ENCODE measurements at regions not wholly inside any gene's neighbourhood (a gene's known extent, or its start where the extent isn't known, plus 50 kb on each side); places are given as distances from the start of the nearest gene placed in this dataset.

- Mint-ChIP-seq H3K27me3 (no peaks in the 10 kb centered on the region), H3K4me1 (no peaks in the 10 kb centered on the region), H3K9me3 (ENCODE audit: insufficient read depth) (peaks cover 4% of the 10 kb centered on the region), H3K4me3 (no peak overlapping the region), H3K27ac (no peak overlapping the region)
- no peak overlapping the region for H2AFZ ChIP-seq (ENCODE audit: insufficient read depth, low read depth, low read length, poor library complexity, severe bottlenecking)
- TF ChIP-seq CTCF (IDR thresholded peaks at IDR 0.05), result no peak
- no peak for TF ChIP-seq EZH2 (IDR thresholded peaks at IDR 0.05; ENCODE audit: borderline replicate concordance, insufficient read depth, low read depth, low read length, poor library complexity, severe bottlenecking)
- no peak overlapping the region for H3K4me2 ChIP-seq (replicated peaks; ENCODE audit: low read depth, low read length, poor library complexity, severe bottlenecking)
- H3K4me1 ChIP-seq (ENCODE audit: control insufficient read depth in 2 of 2, insufficient read depth in 2 of 2, low read length in 2 of 2), result no peaks in the 10 kb centered on the region
- H3K27me3 ChIP-seq (replicated peaks in 1 of 4; ENCODE audit: control extremely low read depth in 1 of 4, control insufficient read depth in 3 of 4, insufficient read depth in 4 of 4, low read length in 3 of 4), result no peaks in the 10 kb centered on the region
- H3K9ac ChIP-seq (ENCODE audit: low read length), result no peak overlapping the region
- H3K79me2 ChIP-seq (ENCODE audit: control insufficient read depth, insufficient read depth, low read length), result no peaks in the 10 kb centered on the region
- DNase-seq (no peak), ATAC-seq (ENCODE audit: low read depth) (no peak)
- H3K9me3 ChIP-seq (ENCODE audit: control extremely low read depth in 1 of 3, control insufficient read depth in 2 of 3, insufficient read depth in 1 of 3, low read length in 2 of 3), result no peaks in the 10 kb centered on the region
- intact Hi-C loops (cut with micrococcal nuclease), result no loop called here
- ChIA-PET POLR2A (no interaction called here), CTCF (no interaction called here)
- H4K20me1 ChIP-seq (ENCODE audit: control insufficient read depth, insufficient read depth, low read length, poor library complexity, severe bottlenecking), result no peaks in the 10 kb centered on the region
- H3K27ac ChIP-seq (ENCODE audit: low read length in 2 of 2), result no peak overlapping the region
- H3K4me3 ChIP-seq (ENCODE audit: control extremely low read depth in 1 of 5, extremely low read depth in 1 of 5, insufficient read depth in 1 of 5, low read depth in 2 of 5, low read length in 4 of 5), result no peak overlapping the region
- no peaks in the 10 kb centered on the region for H3K36me3 ChIP-seq (replicated peaks in 1 of 2; ENCODE audit: control extremely low read depth in 1 of 2, control insufficient read depth in 1 of 2, extremely low read depth in 1 of 2, insufficient read depth in 2 of 2, low read length in 1 of 2)
These were observed 370.9 kb downstream of the NSUN3 start for GRCh38 chr3:94433811-94434210.

- Histone ChIP-seq H3K9me3 (ENCODE audit: control extremely low read depth in 1 of 3, control insufficient read depth in 2 of 3, insufficient read depth in 1 of 3, low read length in 2 of 3) (peaks cover 0 to 12% (median 0%) of the 10 kb centered on the region in 3 donors), H3K27me3 (replicated peaks in 1 of 4; ENCODE audit: control extremely low read depth in 1 of 4, control insufficient read depth in 3 of 4, insufficient read depth in 4 of 4, low read length in 3 of 4) (no peaks in the 10 kb centered on the region), H3K79me2 (ENCODE audit: control insufficient read depth, insufficient read depth, low read length) (no peaks in the 10 kb centered on the region), H3K4me2 (replicated peaks; ENCODE audit: low read depth, low read length, poor library complexity, severe bottlenecking) (no peak overlapping the region), H3K9ac (ENCODE audit: low read length) (no peak overlapping the region), H4K20me1 (ENCODE audit: control insufficient read depth, insufficient read depth, low read length, poor library complexity, severe bottlenecking) (no peaks in the 10 kb centered on the region), H2AFZ (ENCODE audit: insufficient read depth, low read depth, low read length, poor library complexity, severe bottlenecking) (no peak overlapping the region), H3K4me3 (ENCODE audit: control extremely low read depth in 1 of 5, extremely low read depth in 1 of 5, insufficient read depth in 1 of 5, low read depth in 2 of 5, low read length in 4 of 5) (no peak overlapping the region), H3K4me1 (ENCODE audit: control insufficient read depth in 2 of 2, insufficient read depth in 2 of 2, low read length in 2 of 2) (no peaks in the 10 kb centered on the region), H3K27ac (ENCODE audit: low read length in 2 of 2) (no peak overlapping the region), H3K36me3 (replicated peaks in 1 of 2; ENCODE audit: control extremely low read depth in 1 of 2, control insufficient read depth in 1 of 2, extremely low read depth in 1 of 2, insufficient read depth in 2 of 2, low read length in 1 of 2) (no peaks in the 10 kb centered on the region)
- H3K4me3 Mint-ChIP-seq, result no peak overlapping the region
- intact Hi-C loops (cut with micrococcal nuclease), result no loop called here
- H3K9me3 Mint-ChIP-seq (ENCODE audit: insufficient read depth), result peaks cover 6% of the 10 kb centered on the region
- no peak overlapping the region for H3K27ac Mint-ChIP-seq
- no peaks in the 10 kb centered on the region for H3K4me1 Mint-ChIP-seq
- DNase-seq, result no peak
- WGBS (ENCODE audit: insufficient coverage), result 100% methylated on average over 1 of the region's 3 CpGs
- no peaks in the 10 kb centered on the region for H3K27me3 Mint-ChIP-seq
- no peak for ATAC-seq (ENCODE audit: low read depth)
- ChIA-PET POLR2A (no interaction called here), CTCF (no interaction called here)
- TF ChIP-seq CTCF (IDR thresholded peaks at IDR 0.05) (no peak), EZH2 (IDR thresholded peaks at IDR 0.05; ENCODE audit: borderline replicate concordance, insufficient read depth, low read depth, low read length, poor library complexity, severe bottlenecking) (no peak)
These were observed 378.1 kb downstream of the NSUN3 start for GRCh38 chr3:94440767-94441493.

All from B cell (primary cell).